ENCODE measurements at regions not wholly inside any gene's neighbourhood (a gene's known extent, or its start where the extent isn't known, plus 50 kb on each side); places are given as distances from the start of the nearest gene placed in this dataset.

DNA sequence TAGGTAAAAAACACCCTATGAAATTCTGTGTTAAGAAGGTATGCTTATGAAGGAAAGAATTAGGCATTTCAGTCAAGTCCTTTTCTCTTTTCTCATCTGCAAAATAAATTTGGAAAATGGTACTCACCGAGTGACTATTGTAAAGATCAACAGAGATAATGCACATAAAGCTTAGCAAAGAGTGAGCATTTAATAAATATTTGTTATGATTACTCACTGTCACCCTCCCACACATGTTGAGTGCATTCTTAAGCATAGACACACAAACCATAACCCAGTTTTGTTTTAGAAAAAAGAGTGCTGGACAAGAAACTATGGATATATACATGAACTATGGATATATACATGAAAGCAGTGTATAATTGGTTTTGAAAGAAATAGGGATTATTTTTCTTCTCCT, 54.7 kb upstream of the PRLR start:
- Histone ChIP-seq H3K9me3 (no peaks in the 10 kb centered on the region), H3K36me3 (no peaks in the 10 kb centered on the region), H3K4me1 (replicated peaks) (no peaks in the 10 kb centered on the region), H3K27ac (no peak overlapping the region), H3K27me3 (replicated peaks; ENCODE audit: insufficient read depth) (no peaks in the 10 kb centered on the region), H3K4me3 (no peak overlapping the region)
- TF ChIP-seq POLR2AphosphoS5 (IDR thresholded peaks at IDR 0.05) (no peak), POLR2A (IDR thresholded peaks at IDR 0.05) (no peak)
- TF ChIP-seq, protein P1, sequence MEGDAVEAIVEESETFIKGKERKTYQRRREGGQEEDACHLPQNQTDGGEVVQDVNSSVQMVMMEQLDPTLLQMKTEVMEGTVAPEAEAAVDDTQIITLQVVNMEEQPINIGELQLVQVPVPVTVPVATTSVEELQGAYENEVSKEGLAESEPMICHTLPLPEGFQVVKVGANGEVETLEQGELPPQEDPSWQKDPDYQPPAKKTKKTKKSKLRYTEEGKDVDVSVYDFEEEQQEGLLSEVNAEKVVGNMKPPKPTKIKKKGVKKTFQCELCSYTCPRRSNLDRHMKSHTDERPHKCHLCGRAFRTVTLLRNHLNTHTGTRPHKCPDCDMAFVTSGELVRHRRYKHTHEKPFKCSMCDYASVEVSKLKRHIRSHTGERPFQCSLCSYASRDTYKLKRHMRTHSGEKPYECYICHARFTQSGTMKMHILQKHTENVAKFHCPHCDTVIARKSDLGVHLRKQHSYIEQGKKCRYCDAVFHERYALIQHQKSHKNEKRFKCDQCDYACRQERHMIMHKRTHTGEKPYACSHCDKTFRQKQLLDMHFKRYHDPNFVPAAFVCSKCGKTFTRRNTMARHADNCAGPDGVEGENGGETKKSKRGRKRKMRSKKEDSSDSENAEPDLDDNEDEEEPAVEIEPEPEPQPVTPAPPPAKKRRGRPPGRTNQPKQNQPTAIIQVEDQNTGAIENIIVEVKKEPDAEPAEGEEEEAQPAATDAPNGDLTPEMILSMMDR (IDR thresholded peaks at IDR 0.05), result no peak
- 27% methylated on average over 1 of the region's 1 CpG for WGBS
- DNase-seq (ENCODE audit: low spot score), result no peak
- intact Hi-C loops (cut with DNase I), result no loop called here

DNA sequence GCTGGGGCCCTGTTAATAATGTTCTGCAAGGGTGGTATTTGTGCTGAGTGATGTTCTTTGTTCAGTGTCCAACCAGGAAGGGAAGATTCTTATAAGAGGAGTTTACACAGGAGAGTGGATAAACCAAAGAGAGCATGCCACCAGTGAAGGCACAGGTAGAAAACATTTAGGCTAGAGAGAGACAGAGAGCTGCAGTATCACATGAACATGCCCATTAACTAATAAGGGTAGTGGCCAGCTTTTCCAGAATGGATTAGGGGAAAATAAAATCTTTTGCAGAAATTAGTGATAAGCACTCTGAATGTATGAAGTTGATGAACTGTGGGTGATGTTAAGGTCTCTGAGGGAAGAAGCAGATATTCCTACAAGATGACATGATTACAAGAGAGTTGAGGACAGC, 54.1 kb upstream of the PRLR start:
- H3K27me3 ChIP-seq (replicated peaks; ENCODE audit: insufficient read depth), result no peaks in the 10 kb centered on the region
- H3K4me3 ChIP-seq, result no peak overlapping the region
- TF ChIP-seq POLR2A (IDR thresholded peaks at IDR 0.05) (no peak), POLR2AphosphoS5 (IDR thresholded peaks at IDR 0.05) (no peak)
- TF ChIP-seq, protein P1 (IDR thresholded peaks at IDR 0.05), result no peak
- H3K27ac ChIP-seq, result no peak overlapping the region
- H3K9me3 ChIP-seq, result no peaks in the 10 kb centered on the region
- intact Hi-C loops (cut with DNase I), result no loop called here
- H3K4me1 ChIP-seq (replicated peaks), result no peaks in the 10 kb centered on the region
- DNase-seq (ENCODE audit: low spot score), result no peak
- no peaks in the 10 kb centered on the region for H3K36me3 ChIP-seq

DNA sequence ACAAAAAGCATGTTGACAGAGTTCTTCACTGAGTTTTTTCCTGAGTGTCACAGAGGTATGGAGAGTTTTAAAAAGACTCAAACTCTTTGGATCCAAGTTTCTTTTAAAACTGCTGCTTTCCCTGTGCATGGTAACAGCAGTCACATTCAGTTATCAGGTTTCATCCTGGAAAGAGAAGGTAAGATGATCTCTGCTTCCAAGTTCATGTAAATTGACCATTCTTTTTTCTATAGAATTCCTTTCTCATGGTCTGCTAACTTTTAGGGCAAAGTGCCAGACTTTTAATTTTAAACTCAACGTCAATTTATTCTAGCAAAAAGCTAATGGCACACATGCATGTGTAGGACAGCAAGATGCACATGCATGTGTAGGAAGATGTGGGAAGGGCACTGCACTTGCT, 52.5 kb upstream of the PRLR start:
- intact Hi-C loops (cut with DNase I), result no loop called here
- Histone ChIP-seq H3K9me3 (no peaks in the 10 kb centered on the region), H3K4me3 (no peak overlapping the region), H3K36me3 (no peaks in the 10 kb centered on the region), H3K27ac (no peak overlapping the region), H3K27me3 (replicated peaks; ENCODE audit: insufficient read depth) (no peaks in the 10 kb centered on the region), H3K4me1 (replicated peaks) (no peaks in the 10 kb centered on the region)
- no peak for DNase-seq (ENCODE audit: low spot score)
- no peak for TF ChIP-seq POLR2AphosphoS5 (IDR thresholded peaks at IDR 0.05)
- TF ChIP-seq, protein P1 (IDR thresholded peaks at IDR 0.05), result no peak
- TF ChIP-seq POLR2A (IDR thresholded peaks at IDR 0.05), result no peak
- WGBS, result 22% methylated on average over 1 of the region's 1 CpG

DNA sequence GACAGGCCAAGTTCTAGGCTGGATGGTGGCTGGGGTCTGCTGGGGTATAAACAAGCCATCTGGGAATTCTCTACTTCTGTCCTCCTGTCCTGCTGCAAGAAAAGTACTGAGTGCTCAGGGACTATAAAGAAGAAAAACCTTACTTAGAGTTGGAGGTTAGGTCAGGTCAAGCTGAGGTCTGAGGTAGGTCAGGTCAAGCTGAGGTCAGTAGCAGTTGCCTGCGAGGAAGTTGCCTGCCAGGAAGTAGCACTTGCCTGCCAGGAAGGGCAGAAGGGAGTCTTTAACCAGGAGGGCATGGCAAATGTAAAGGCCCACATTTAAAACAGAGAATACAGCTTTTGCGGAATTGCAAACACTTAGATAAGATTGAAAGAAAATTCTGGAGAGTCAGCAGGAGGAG, 51.3 kb upstream of the PRLR start:
- no peaks in the 10 kb centered on the region for H3K4me1 ChIP-seq (replicated peaks)
- no peaks in the 10 kb centered on the region for H3K9me3 ChIP-seq
- no peak for DNase-seq (ENCODE audit: low spot score)
- H3K36me3 ChIP-seq, result no peaks in the 10 kb centered on the region
- WGBS, result 76% methylated on average over 2 of the region's 2 CpGs
- H3K4me3 ChIP-seq, result no peak overlapping the region
- no peak for TF ChIP-seq POLR2AphosphoS5 (IDR thresholded peaks at IDR 0.05)
- intact Hi-C loops (cut with DNase I), result no loop called here
- no peaks in the 10 kb centered on the region for H3K27me3 ChIP-seq (replicated peaks; ENCODE audit: insufficient read depth)
- no peak overlapping the region for H3K27ac ChIP-seq

Small RNAs in the stretch of these regions (small RNA-seq; reads per million reads assigned to genes)
- gene RF00012, result 0 reads per million in 2 donors
